ENCODE measurements at regions not wholly inside any gene's neighbourhood (a gene's known extent, or its start where the extent isn't known, plus 50 kb on each side); places are given as distances from the start of the nearest gene placed in this dataset.

DNA sequence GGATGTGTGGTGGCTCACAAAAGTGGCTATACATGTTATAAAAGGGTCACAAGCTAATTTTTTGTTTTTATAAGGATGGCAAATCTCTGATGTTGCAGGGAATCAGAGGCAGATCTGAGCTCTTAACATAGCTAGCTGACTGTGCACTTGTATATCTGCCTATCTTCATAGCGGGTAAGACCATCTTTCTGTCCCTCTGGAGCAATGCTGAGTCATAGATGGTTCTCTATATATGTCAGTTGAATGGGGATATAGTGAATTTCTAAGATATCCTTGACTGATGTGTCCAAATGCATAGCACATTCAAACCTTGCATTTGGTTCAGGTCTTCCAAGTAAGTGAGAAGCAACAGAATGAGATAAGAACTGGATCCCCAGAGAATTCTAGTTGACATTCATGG lies 272.6 kb upstream of the PROX1 start:
- Histone ChIP-seq H3K36me3 (ENCODE audit: low read depth) (no peaks in the 10 kb centered on the region), H3K4me3 (no peak overlapping the region), H3K9me3 (no peaks in the 10 kb centered on the region), H3K4me1 (ENCODE audit: low read depth) (no peaks in the 10 kb centered on the region)
- intact Hi-C loops (cut with DNase I, micrococcal nuclease), result no loop called here
- no peak for ATAC-seq
- no peak for DNase-seq
- TF ChIP-seq, protein P1, sequence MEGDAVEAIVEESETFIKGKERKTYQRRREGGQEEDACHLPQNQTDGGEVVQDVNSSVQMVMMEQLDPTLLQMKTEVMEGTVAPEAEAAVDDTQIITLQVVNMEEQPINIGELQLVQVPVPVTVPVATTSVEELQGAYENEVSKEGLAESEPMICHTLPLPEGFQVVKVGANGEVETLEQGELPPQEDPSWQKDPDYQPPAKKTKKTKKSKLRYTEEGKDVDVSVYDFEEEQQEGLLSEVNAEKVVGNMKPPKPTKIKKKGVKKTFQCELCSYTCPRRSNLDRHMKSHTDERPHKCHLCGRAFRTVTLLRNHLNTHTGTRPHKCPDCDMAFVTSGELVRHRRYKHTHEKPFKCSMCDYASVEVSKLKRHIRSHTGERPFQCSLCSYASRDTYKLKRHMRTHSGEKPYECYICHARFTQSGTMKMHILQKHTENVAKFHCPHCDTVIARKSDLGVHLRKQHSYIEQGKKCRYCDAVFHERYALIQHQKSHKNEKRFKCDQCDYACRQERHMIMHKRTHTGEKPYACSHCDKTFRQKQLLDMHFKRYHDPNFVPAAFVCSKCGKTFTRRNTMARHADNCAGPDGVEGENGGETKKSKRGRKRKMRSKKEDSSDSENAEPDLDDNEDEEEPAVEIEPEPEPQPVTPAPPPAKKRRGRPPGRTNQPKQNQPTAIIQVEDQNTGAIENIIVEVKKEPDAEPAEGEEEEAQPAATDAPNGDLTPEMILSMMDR (IDR thresholded peaks at IDR 0.05), result no peak

DNA sequence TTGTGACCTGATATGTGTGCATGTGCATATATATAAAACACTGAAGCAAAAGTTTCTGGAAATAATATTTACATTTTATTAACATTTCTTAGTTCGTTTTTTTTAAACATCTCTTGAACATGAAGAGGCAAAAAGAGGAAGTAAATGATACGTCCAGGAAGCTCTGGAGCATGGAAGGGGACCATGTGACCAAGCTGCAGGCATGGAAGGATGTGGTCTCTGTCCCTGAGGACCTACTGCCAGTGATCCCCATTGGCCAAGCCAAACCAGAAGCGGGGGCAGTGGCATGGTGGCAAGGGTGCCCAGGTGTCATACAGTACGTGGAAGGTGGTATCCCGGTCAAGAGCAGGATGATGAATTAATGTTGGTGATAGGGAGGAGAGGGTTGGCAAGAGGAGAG lies 268.3 kb upstream of the PROX1 start:
- intact Hi-C loops (cut with DNase I, micrococcal nuclease), result no loop called here

DNA sequence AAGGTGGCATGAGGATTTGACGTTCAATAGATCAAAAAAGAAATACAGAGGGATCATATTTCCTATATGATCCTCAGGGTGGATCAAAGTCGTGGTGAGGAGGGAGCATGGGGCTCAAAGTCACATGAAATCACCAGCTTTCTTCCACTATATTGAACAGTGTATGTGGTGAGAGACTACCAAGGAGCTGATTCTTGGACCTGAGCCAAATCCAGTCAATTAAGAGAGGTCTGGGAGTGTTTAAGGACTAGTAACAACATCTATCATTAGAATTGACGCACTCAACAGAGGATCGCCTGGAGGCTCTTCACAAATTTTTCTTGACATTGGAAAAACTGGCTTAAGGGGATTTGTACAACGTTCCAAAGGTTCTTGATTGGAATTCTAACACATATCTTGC lies 267.7 kb upstream of the PROX1 start:
- TF ChIP-seq, protein P1 (IDR thresholded peaks at IDR 0.05), result no peak
- H3K4me1 ChIP-seq (ENCODE audit: low read depth), result no peaks in the 10 kb centered on the region
- intact Hi-C loops (cut with DNase I, micrococcal nuclease), result no loop called here
- no peaks in the 10 kb centered on the region for H3K9me3 ChIP-seq
- no peaks in the 10 kb centered on the region for H3K36me3 ChIP-seq (ENCODE audit: low read depth)
- H3K4me3 ChIP-seq, result no peak overlapping the region
- DNase-seq (no peak), ATAC-seq (no peak)

More for the DNA sequence above, 268.3 kb upstream of the PROX1 start:
- DNase-seq, result no peak
- H3K9me3 ChIP-seq, result no peaks in the 10 kb centered on the region
- TF ChIP-seq, protein P1 (IDR thresholded peaks at IDR 0.05), result no peak
- no peak overlapping the region for H3K4me3 ChIP-seq
- H3K36me3 ChIP-seq (ENCODE audit: low read depth), result no peaks in the 10 kb centered on the region
- H3K4me1 ChIP-seq (ENCODE audit: low read depth), result no peaks in the 10 kb centered on the region
- no peak for ATAC-seq

DNA sequence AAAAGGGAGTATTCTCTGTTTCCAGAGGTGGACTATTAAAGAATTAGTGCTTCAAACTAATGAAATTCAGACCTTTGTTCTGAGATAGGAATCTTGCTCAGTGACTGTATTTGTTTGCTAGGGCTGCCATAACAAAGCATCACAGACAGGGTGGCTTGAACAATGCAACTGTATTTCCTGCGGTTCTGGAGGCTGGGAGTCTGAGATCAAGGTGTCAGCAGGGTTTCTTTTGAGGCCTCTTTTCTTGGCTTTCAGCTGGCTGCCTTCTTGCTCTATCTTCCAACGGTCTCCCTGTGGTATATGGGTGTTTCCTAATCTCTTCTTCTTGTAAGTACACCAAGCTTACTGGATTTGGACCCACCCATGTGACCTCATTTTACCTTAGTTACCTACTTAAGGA lies 264.6 kb upstream of the PROX1 start:
- Histone ChIP-seq H3K36me3 (ENCODE audit: low read depth) (no peaks in the 10 kb centered on the region), H3K4me3 (no peak overlapping the region), H3K9me3 (no peaks in the 10 kb centered on the region), H3K4me1 (ENCODE audit: low read depth) (no peaks in the 10 kb centered on the region)
- TF ChIP-seq, protein P1 (IDR thresholded peaks at IDR 0.05), result no peak
- DNase-seq, result no peak
- ATAC-seq, result no peak
- intact Hi-C loops (cut with DNase I, micrococcal nuclease), result no loop called here

DNA sequence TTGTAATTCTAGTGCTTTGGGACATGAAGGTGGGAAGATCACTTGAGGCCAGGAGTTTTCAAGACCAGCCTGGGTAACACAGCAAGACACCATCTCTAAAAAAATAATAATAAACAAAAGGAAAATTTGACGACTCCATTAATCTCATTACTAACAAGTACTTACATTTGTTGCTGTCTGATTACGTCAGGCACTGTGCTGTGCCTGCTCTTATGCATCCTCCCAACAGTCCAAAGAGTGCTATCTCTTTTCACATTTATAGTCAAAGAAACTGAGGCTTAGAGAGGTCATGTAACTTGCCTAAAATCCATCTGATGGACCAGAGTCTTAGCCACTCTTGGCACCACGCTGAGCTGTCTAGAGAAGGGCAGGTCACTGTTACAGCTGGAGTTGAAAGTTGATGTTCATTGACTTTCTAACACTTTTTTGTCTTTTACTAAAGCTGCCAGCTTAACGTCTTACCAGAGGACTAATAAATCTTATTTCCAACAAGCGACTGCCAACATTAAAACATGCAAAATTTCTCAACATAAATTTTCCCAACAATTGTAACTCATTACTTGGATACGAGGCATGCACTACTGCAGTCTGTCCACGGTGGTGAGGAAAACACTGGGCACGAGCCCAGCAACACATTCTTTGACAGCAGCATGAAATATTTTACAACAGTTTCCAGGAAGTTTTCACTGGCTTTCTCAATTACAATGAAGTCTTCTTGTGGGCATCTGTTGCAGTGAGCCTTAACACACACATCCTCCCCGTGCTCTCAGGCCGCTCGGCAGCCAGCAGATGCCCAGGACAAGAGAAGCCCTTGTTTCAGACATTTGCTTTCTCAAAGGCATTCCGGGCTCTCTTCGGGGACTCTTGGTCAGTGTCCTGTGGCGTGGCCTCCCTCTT lies 262.9 kb upstream of the PROX1 start:
- TF ChIP-seq, protein P1 (IDR thresholded peaks at IDR 0.05), result no peak
- Histone ChIP-seq H3K4me3 (no peak overlapping the region), H3K4me1 (ENCODE audit: low read depth) (no peaks in the 10 kb centered on the region), H3K9me3 (no peaks in the 10 kb centered on the region), H3K36me3 (ENCODE audit: low read depth) (no peaks in the 10 kb centered on the region)
- intact Hi-C loops (cut with DNase I, micrococcal nuclease), result no loop called here
- ATAC-seq (peak; percentile 89), DNase-seq (peak in 2 of 3 donors; percentile 47 to 49)

Measured in mucosa of descending colon (tissue), 3 donors.